Vagina (tissue), 2 donors: ENCODE measurements at regions not wholly inside any gene's neighbourhood (a gene's known extent, or its start where the extent isn't known, plus 50 kb on each side); places are given as distances from the start of the nearest gene placed in this dataset.

Experiments used
- CTCF ChIP-seq, 3 experiments: fragments of 450-650 bp in 2 of 3; fragments of 200-600 bp in 1 of 3; sonication (generic) in 1 of 3; IDR thresholded peaks; one replicate each; pipeline ENCODE4 v1.5.1; 2017 to 2019; ENCODE audit warnings: antibody characterized with exemption in 3 of 3, mild to moderate bottlenecking in 2 of 3, moderate library complexity in 2 of 3
- POLR2A ChIP-seq, 2 donors: fragments of 450-650 bp; IDR thresholded peaks; one replicate each; pipeline ENCODE4 v1.6.1; 2017; ENCODE audit warnings: antibody characterized with exemption in 2 of 2, mild to moderate bottlenecking in 2 of 2, moderate library complexity in 2 of 2
- POLR2AphosphoS5 ChIP-seq, 2 donors: sonication (generic); formaldehyde crosslinking; IDR thresholded peaks; one replicate each; pipeline ENCODE4 v1.9.0; 2017; ENCODE audit warnings: antibody characterized with exemption in 2 of 2, mild to moderate bottlenecking in 2 of 2, low read depth in 1 of 2; ENCODE audit not compliant: insufficient read depth in 1 of 2

- TF ChIP-seq CTCF (IDR thresholded peaks at IDR 0.05) (no peak), POLR2A (IDR thresholded peaks at IDR 0.05) (no peak), POLR2AphosphoS5 (IDR thresholded peaks at IDR 0.05; ENCODE audit: insufficient read depth in 1 of 2, low read depth in 1 of 2) (no peak)
Measured at GRCh38 chr10:37712489-37713131, 144.8 kb downstream of the ZNF248 start.
